Lung (tissue), 11 donors: ENCODE measurements at regions not wholly inside any gene's neighbourhood (a gene's known extent, or its start where the extent isn't known, plus 50 kb on each side); places are given as distances from the start of the nearest gene placed in this dataset.

Experiments
- ATAC-seq: fragments of 200-7000 bp; cut with Tn5 transposase; one replicate; pipeline ENCODE4 v1.9.1; 2020; ENCODE audit warnings: moderate number of reproducible peaks; ENCODE audit not compliant: insufficient read depth, low FRiP score
- DNase-seq, 3 donors: peaks; one replicate each; pipeline ENCODE4 v3.0.0-alpha.2; 2013 to 2017
- H3K27ac ChIP-seq, 2 donors: one replicate each; pipeline ENCODE4 v1.5.1; 2013; ENCODE audit warnings: mild to moderate bottlenecking in 2 of 2, moderate library complexity in 2 of 2, control low read depth in 1 of 2, inconsistent platforms in 1 of 2, low read depth in 1 of 2, low read length in 1 of 2
- H3K27me3 ChIP-seq, 3 donors: one replicate each; pipeline ENCODE4 v1.5.1; 2013; ENCODE audit warnings: low read length in 2 of 3; ENCODE audit not compliant: control insufficient read depth in 3 of 3, insufficient read depth in 3 of 3
- H3K36me3 ChIP-seq, 4 donors: one replicate each; pipeline ENCODE4 v1.5.1; 2013; ENCODE audit warnings: low read length in 4 of 4, mild to moderate bottlenecking in 1 of 4, moderate library complexity in 1 of 4; ENCODE audit not compliant: control insufficient read depth in 4 of 4, insufficient read depth in 4 of 4
- H3K4me1 ChIP-seq, 5 donors: one replicate each; pipeline ENCODE4 v1.5.1; 2013; ENCODE audit warnings: low read length in 5 of 5, mild to moderate bottlenecking in 2 of 5, moderate library complexity in 1 of 5; ENCODE audit not compliant: control insufficient read depth in 5 of 5, insufficient read depth in 5 of 5
- H3K4me3 ChIP-seq: one replicate; pipeline ENCODE4 v1.5.1; 2013; ENCODE audit warnings: mild to moderate bottlenecking, control low read depth, moderate library complexity
- H3K9ac ChIP-seq, 2 donors: one replicate each; pipeline ENCODE4 v1.5.1; 2013; ENCODE audit warnings: low read length in 2 of 2, control low read depth in 1 of 2; ENCODE audit not compliant: insufficient read depth in 1 of 2
- H3K9me3 ChIP-seq, 4 donors: one replicate each; pipeline ENCODE4 v1.5.1; 2013; ENCODE audit warnings: low read length in 3 of 4, mild to moderate bottlenecking in 1 of 4, moderate library complexity in 1 of 4; ENCODE audit not compliant: control insufficient read depth in 4 of 4, insufficient read depth in 3 of 4
- WGBS, 2 donors: extraction: QIAGEN DNeasy Blood & Tissue Kit; methylation state at CpG; one replicate each; pipeline ENCODE4 v1.1.7; 2013; 5-methylcytosine and 5-hydroxymethylcytosine counted together
- TF ChIP-seq, protein P1 (sequence below): IDR thresholded peaks from 2 replicates; pipeline ENCODE4 v1.5.1; 2012; ENCODE audit warnings: mild to moderate bottlenecking; ENCODE audit errors: control extremely low read depth, extremely low read depth
- donor health status: control.
- donor health status: control.
- donor health status: Bipolar disorder and iron deficiency.
- donor health status: healthy.
- donor health status: DM: yes; HTN: yes; CAD: no.

- WGBS, 2 donors = 76 to 80% methylated on average over 3 of the region's 3 CpGs
- no peak for DNase-seq
- no peak overlapping the region for H3K27ac ChIP-seq
- no peak for ATAC-seq
- no peaks in the 10 kb centered on the region for H3K27me3 ChIP-seq
- H3K4me3 ChIP-seq = no peak overlapping the region
- TF ChIP-seq, protein P1, sequence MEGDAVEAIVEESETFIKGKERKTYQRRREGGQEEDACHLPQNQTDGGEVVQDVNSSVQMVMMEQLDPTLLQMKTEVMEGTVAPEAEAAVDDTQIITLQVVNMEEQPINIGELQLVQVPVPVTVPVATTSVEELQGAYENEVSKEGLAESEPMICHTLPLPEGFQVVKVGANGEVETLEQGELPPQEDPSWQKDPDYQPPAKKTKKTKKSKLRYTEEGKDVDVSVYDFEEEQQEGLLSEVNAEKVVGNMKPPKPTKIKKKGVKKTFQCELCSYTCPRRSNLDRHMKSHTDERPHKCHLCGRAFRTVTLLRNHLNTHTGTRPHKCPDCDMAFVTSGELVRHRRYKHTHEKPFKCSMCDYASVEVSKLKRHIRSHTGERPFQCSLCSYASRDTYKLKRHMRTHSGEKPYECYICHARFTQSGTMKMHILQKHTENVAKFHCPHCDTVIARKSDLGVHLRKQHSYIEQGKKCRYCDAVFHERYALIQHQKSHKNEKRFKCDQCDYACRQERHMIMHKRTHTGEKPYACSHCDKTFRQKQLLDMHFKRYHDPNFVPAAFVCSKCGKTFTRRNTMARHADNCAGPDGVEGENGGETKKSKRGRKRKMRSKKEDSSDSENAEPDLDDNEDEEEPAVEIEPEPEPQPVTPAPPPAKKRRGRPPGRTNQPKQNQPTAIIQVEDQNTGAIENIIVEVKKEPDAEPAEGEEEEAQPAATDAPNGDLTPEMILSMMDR = no peak
- H3K9me3 ChIP-seq = peaks cover 0 to 4% (median 0%) of the 10 kb centered on the region in 4 donors
- H3K9ac ChIP-seq = no peak overlapping the region
- H3K4me1 ChIP-seq = no peaks in the 10 kb centered on the region
- H3K36me3 ChIP-seq = no peaks in the 10 kb centered on the region
Measured at GRCh38 chr22:22833059-22833458, 54.6 kb upstream of the IGLL5 start.

DNA sequence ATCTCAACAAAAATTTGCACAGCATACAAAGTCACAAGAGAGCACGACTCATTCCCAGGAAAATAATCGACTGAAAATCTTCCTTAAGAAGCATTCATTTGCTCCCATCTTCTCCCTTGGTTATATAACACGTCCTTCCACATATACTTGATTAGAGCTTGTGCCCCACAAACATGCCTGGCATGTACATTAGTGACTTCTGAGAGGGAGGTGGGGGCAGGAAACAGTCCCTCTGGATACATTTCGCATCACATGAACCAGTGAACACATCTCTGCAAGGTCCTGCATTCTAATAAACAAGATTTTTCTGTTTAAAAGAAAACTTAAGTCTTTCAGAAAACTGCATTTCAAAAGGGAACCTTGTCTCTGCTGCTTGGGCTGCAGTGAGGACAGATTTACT lies 54.1 kb upstream of the IGLL5 start:
- DNase-seq (no peak), ATAC-seq (no peak)
- Histone ChIP-seq H3K9ac (no peak overlapping the region), H3K4me3 (no peak overlapping the region), H3K4me1 (no peaks in the 10 kb centered on the region), H3K9me3 (peaks cover 0 to 4% (median 0%) of the 10 kb centered on the region in 4 donors), H3K36me3 (no peaks in the 10 kb centered on the region), H3K27me3 (no peaks in the 10 kb centered on the region), H3K27ac (no peak overlapping the region)
- TF ChIP-seq, protein P1 = no peak
- 74 to 85% methylated on average over 4 of the region's 4 CpGs for WGBS, 2 donors

- Histone ChIP-seq H3K9me3 (peaks cover 0 to 4% (median 0%) of the 10 kb centered on the region in 4 donors), H3K27ac (no peak overlapping the region), H3K36me3 (no peaks in the 10 kb centered on the region), H3K4me3 (no peak overlapping the region), H3K9ac (no peak overlapping the region), H3K4me1 (no peaks in the 10 kb centered on the region), H3K27me3 (no peaks in the 10 kb centered on the region)
- 66 to 77% methylated on average over 3 of the region's 3 CpGs for WGBS, 2 donors
- TF ChIP-seq, protein P1 = no peak
- DNase-seq = peak in 1 of 3 donors; percentile 18
- no peak for ATAC-seq
Measured at GRCh38 chr22:22834204-22834603, 53.4 kb upstream of the IGLL5 start.

- H3K9me3 ChIP-seq = peaks cover 0 to 7% (median 0%) of the 10 kb centered on the region in 4 donors
- H3K4me3 ChIP-seq = no peak overlapping the region
Measured at GRCh38 chr22:22834783-22835182, 52.8 kb upstream of the IGLL5 start.

More at GRCh38 chr22:22834783-22835182, 52.8 kb upstream of the IGLL5 start:
- no peak for DNase-seq
- Histone ChIP-seq H3K9ac (no peak overlapping the region), H3K4me1 (no peaks in the 10 kb centered on the region), H3K36me3 (no peaks in the 10 kb centered on the region), H3K27me3 (no peaks in the 10 kb centered on the region), H3K27ac (no peak overlapping the region)
- no peak for ATAC-seq
- TF ChIP-seq, protein P1 = no peak
- 78 to 89% methylated on average over 6 of the region's 6 CpGs for WGBS, 2 donors
